Ovary (tissue), 7 donors: ENCODE measurements at regions not wholly inside any gene's neighbourhood (a gene's known extent, or its start where the extent isn't known, plus 50 kb on each side); places are given as distances from the start of the nearest gene placed in this dataset.

Experiments used
- DNase-seq, 5 donors: peaks; one replicate each; pipeline ENCODE4 v3.0.0-alpha.2; 2019 to 2020
- H3K27ac ChIP-seq, 2 donors: fragments of 200-600 bp; one replicate each; pipeline versions ENCODE4 v1.5.1 to v1.8.0; 2019 to 2022
- H3K27me3 ChIP-seq: fragments of 200-600 bp; one replicate; pipeline ENCODE4 v1.8.0; 2022
- H3K36me3 ChIP-seq: fragments of 200-600 bp; sonication (generic); one replicate; pipeline ENCODE4 v1.5.1; 2019
- H3K4me1 ChIP-seq: one replicate; pipeline ENCODE4 v1.8.1; 2013; ENCODE audit warnings: mild to moderate bottlenecking, moderate library complexity; ENCODE audit not compliant: insufficient read depth
- H3K4me3 ChIP-seq: fragments of 200-600 bp; sonication (generic); one replicate; pipeline ENCODE4 v1.5.1; 2017
- H3K9me3 ChIP-seq, 2 donors: fragments of 200-600 bp in 1 of 2; sonication (generic) in 1 of 2; one replicate each; pipeline versions ENCODE4 v1.5.1 to v1.8.1; 2013 to 2019; ENCODE audit warnings: mild to moderate bottlenecking in 1 of 2, moderate library complexity in 1 of 2
- CTCF ChIP-seq, 3 donors: fragments of 450-650 bp in 2 of 3; fragments of 200-600 bp in 1 of 3; IDR thresholded peaks; one replicate each; pipeline versions ENCODE4 v1.5.1 to v1.8.0; 2016 to 2022; ENCODE audit warnings: antibody characterized with exemption in 3 of 3, mild to moderate bottlenecking in 1 of 3
- EP300 ChIP-seq: sonication (generic); formaldehyde crosslinking; IDR thresholded peaks from one replicate; pipeline ENCODE4 v1.6.1; 2017; ENCODE audit warnings: antibody characterized with exemption
- POLR2A ChIP-seq: fragments of 450-650 bp; IDR thresholded peaks from one replicate; pipeline ENCODE4 v1.6.1; 2017; ENCODE audit warnings: antibody characterized with exemption, mild to moderate bottlenecking, moderate library complexity
- WGBS, 3 donors: extraction: QIAGEN DNeasy Blood & Tissue Kit in 1 of 3; methylation state at CpG; one replicate each; pipeline versions ENCODE4 v1.1.5 to v1.1.7; 2013 to 2017; 5-methylcytosine and 5-hydroxymethylcytosine counted together
- intact Hi-C, 4 donors: fragments of 100-400 bp; cut with DNase I; formaldehyde crosslinking; loops; one replicate each; pipeline versions ENCODE4 v1.11.0 to v1.15.1; 2022 to 2023
- donor health status: DM: no; HTN: no; CAD: no; lungs with moderate emphysema.
- donor health status: DM: no; HTN: no; CAD: no.
- donor health status: Bipolar disorder and iron deficiency.
- donor health status: DM: no; HTN: no; CAD: no.
- donor health status: DM: yes; HTN: yes; CAD: no.

DNA sequence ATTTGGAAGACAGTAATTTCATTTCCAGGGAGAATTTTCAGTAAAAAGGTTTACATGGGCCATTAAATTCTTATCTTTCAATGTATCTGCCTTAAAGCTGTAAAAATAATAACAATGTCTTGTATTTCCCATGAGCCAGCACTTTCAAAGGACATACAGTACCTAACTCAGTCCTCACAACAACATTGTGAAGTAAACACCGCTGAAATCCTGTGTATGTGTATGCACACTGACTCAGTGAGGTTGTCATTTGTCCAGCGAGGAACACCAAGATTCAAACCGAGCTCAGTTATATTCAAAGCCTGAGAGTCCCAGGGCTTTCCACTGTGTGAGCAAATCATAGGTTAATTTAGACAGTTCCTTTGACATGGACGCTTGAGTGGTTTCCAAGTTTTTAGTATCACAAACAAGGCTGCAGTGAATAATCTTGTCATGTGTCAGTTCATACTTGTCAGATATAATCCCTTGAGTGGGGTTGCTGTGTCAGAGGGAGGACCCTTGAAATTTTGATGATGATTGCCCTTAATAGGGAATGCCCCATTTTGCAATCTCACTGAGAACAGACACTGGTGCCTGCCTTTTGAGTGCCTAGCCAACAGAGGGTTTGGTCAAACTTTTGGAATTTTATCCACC is 50.0 kb upstream of the SLC22A23 start:
- TF ChIP-seq POLR2A (no peak), CTCF (IDR thresholded peaks at IDR 0.05) (no peak), EP300 (no peak)
- intact Hi-C loops: no loop called here
- WGBS, 3 donors: 77 to 88% (median 79%) methylated on average over 4 of the region's 4 CpGs
- Histone ChIP-seq H3K27ac (no peak overlapping the region), H3K4me3 (no peak overlapping the region), H3K4me1 (no peaks in the 10 kb centered on the region), H3K36me3 (no peaks in the 10 kb centered on the region), H3K9me3 (no peaks in the 10 kb centered on the region), H3K27me3 (no peaks in the 10 kb centered on the region)
- no peak for DNase-seq
